ENCODE measurements at regions not wholly inside any gene's neighbourhood (a gene's known extent, or its start where the extent isn't known, plus 50 kb on each side); places are given as distances from the start of the nearest gene placed in this dataset.

GRCh38 chr13:44692173-44692713 is 116.1 kb upstream of the TSC22D1 start:
- Histone ChIP-seq H3K9ac (ENCODE audit: control insufficient read depth, extremely low read depth, insufficient read depth, low read length) (no peak overlapping the region), H3K4me2 (ENCODE audit: control insufficient read depth, extremely low read depth, insufficient read depth, low read depth, low read length) (no peak overlapping the region), H3K79me2 (ENCODE audit: control insufficient read depth, insufficient read depth, low read length) (no peaks in the 10 kb centered on the region), H3K9me3 (ENCODE audit: control insufficient read depth, low read depth, low read length) (no peaks in the 10 kb centered on the region), H3K4me1 (ENCODE audit: control insufficient read depth, extremely low read depth, insufficient read depth, low read length) (no peaks in the 10 kb centered on the region), H2AFZ (ENCODE audit: control insufficient read depth, low read length) (no peak overlapping the region), H3K4me3 (ENCODE audit: control insufficient read depth in 2 of 3, extremely low read depth in 1 of 3, insufficient read depth in 2 of 3, low read depth in 1 of 3, low read length in 3 of 3) (no peak overlapping the region), H3K27me3 (ENCODE audit: control insufficient read depth, extremely low read depth, insufficient read depth, low read length) (no peaks in the 10 kb centered on the region), H3K9me1 (ENCODE audit: control insufficient read depth, extremely low read depth, insufficient read depth, low read length) (no peaks in the 10 kb centered on the region), H4K20me1 (ENCODE audit: control insufficient read depth, extremely low read depth, insufficient read depth, low read length) (no peaks in the 10 kb centered on the region), H3K27ac (ENCODE audit: control insufficient read depth, insufficient read depth, low read length) (no peak overlapping the region), H3K36me3 (ENCODE audit: control insufficient read depth in 2 of 2, extremely low read depth in 1 of 2, insufficient read depth in 2 of 2, low read length in 2 of 2) (no peaks in the 10 kb centered on the region)
- TF ChIP-seq EZH2 (IDR thresholded peaks at IDR 0.05; ENCODE audit: low read length) (no peak), CTCF (optimal IDR thresholded peaks at IDR 0.05 in 1 of 3, IDR thresholded peaks at IDR 0.05 in 1 of 3, conservative IDR thresholded peaks at IDR 0.05 in 1 of 3; ENCODE audit: extremely low read depth in 1 of 3, insufficient read depth in 2 of 3, low read length in 3 of 3) (peak in 1 of 3 experiments; percentile 3)
- DNase-seq (ENCODE audit: low read depth, low spot score) (no peak), FAIRE-seq (no peak)
- dilution Hi-C loops (cut with MboI; ENCODE audit: extremely low pct_ligation_motif_present, low sequenced_read_pairs) = no loop called here

GRCh38 chr13:44690376-44690775 is 114.2 kb upstream of the TSC22D1 start:
- no peaks in the 10 kb centered on the region for H3K79me2 ChIP-seq (ENCODE audit: control insufficient read depth, insufficient read depth, low read length)
- TF ChIP-seq CTCF (optimal IDR thresholded peaks at IDR 0.05 in 1 of 3, IDR thresholded peaks at IDR 0.05 in 1 of 3, conservative IDR thresholded peaks at IDR 0.05 in 1 of 3; ENCODE audit: extremely low read depth in 1 of 3, insufficient read depth in 2 of 3, low read length in 3 of 3) = no peak
- TF ChIP-seq EZH2 (IDR thresholded peaks at IDR 0.05; ENCODE audit: low read length) = no peak
- dilution Hi-C loops (cut with MboI; ENCODE audit: extremely low pct_ligation_motif_present, low sequenced_read_pairs) = no loop called here

More at GRCh38 chr13:44690376-44690775, 114.2 kb upstream of the TSC22D1 start:
- H3K27me3 ChIP-seq (ENCODE audit: control insufficient read depth, extremely low read depth, insufficient read depth, low read length) = no peaks in the 10 kb centered on the region
- H4K20me1 ChIP-seq (ENCODE audit: control insufficient read depth, extremely low read depth, insufficient read depth, low read length) = no peaks in the 10 kb centered on the region
- FAIRE-seq = no peak
- H3K9me3 ChIP-seq (ENCODE audit: control insufficient read depth, low read depth, low read length) = no peaks in the 10 kb centered on the region
- H3K4me3 ChIP-seq (ENCODE audit: control insufficient read depth in 2 of 3, extremely low read depth in 1 of 3, insufficient read depth in 2 of 3, low read depth in 1 of 3, low read length in 3 of 3) = no peak overlapping the region
- H3K4me1 ChIP-seq (ENCODE audit: control insufficient read depth, extremely low read depth, insufficient read depth, low read length) = peaks cover 3% of the 10 kb centered on the region
- H3K9ac ChIP-seq (ENCODE audit: control insufficient read depth, extremely low read depth, insufficient read depth, low read length) = no peak overlapping the region
- H2AFZ ChIP-seq (ENCODE audit: control insufficient read depth, low read length) = no peak overlapping the region
- no peak overlapping the region for H3K27ac ChIP-seq (ENCODE audit: control insufficient read depth, insufficient read depth, low read length)
- H3K9me1 ChIP-seq (ENCODE audit: control insufficient read depth, extremely low read depth, insufficient read depth, low read length) = no peaks in the 10 kb centered on the region
- H3K4me2 ChIP-seq (ENCODE audit: control insufficient read depth, extremely low read depth, insufficient read depth, low read depth, low read length) = no peak overlapping the region
- H3K36me3 ChIP-seq (ENCODE audit: control insufficient read depth in 2 of 2, extremely low read depth in 1 of 2, insufficient read depth in 2 of 2, low read length in 2 of 2) = no peaks in the 10 kb centered on the region
- DNase-seq (ENCODE audit: low read depth, low spot score) = no peak

All from keratinocyte (primary cell).